ENCODE measurements at regions not wholly inside any gene's neighbourhood (a gene's known extent, or its start where the extent isn't known, plus 50 kb on each side); places are given as distances from the start of the nearest gene placed in this dataset.

DNA sequence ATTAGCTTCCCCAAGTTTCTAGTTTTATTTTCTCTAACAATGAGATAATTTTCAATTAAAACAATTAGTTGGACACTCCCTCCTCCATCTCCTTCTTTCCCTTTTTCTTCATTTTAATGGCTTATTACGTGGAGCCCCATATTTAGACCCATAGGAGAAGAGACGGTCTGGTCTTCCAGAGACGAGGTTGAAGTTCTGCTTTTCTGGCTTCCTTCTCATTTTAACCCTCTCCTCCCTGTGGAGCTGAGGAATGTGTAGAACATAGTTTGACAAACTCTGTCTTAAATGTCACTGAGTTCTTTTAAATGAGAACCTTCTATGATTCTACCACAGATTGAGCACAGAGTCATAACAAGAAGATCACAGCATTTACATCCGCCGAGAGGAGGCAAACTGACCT lies 86.8 kb downstream of the EDNRB start:
- 0 out of 2 replicates have a peak, but pooled peaks cover 4% of the 10 kb centered on the region for H3K4me1 ChIP-seq (ENCODE audit: insufficient read depth)
- in situ Hi-C loops (cut with MboI): no loop called here
- no peaks in the 10 kb centered on the region for H3K79me2 ChIP-seq (ENCODE audit: insufficient read depth)
- H3K9me3 ChIP-seq (ENCODE audit: low read depth): no peaks in the 10 kb centered on the region
- 0 out of 2 replicates have a peak, but pooled peaks cover 6% of the 10 kb centered on the region for H3K27me3 ChIP-seq (replicated peaks; ENCODE audit: insufficient read depth)
- H3K36me3 ChIP-seq (ENCODE audit: low read depth): no peaks in the 10 kb centered on the region
- no peak overlapping the region for H3K4me3 ChIP-seq
- no peaks in the 10 kb centered on the region for H3K9me2 ChIP-seq (ENCODE audit: insufficient read depth)
- H2AFZ ChIP-seq: no peak overlapping the region
- no peaks in the 10 kb centered on the region for H4K20me1 ChIP-seq (ENCODE audit: insufficient read depth)
- no peak overlapping the region for H3K9ac ChIP-seq
- H3F3A ChIP-seq (ENCODE audit: insufficient read depth): no peaks in the 10 kb centered on the region
- H3K27ac ChIP-seq: no peak overlapping the region
- 87 to 88% methylated on average over 5 of the region's 5 CpGs for WGBS, 2 experiments (ENCODE audit: low coverage in 1 of 2, low lambda C conversion rate in 2 of 2, missing lambda C conversion rate in 2 of 2)
- TF ChIP-seq EZH2 (IDR thresholded peaks at IDR 0.05; ENCODE audit: insufficient read depth, poor library complexity, severe bottlenecking) (no peak), EZH2phosphoT487 (IDR thresholded peaks at IDR 0.05; ENCODE audit: insufficient read depth, low read depth) (no peak)
- no peak overlapping the region for H3K4me2 ChIP-seq (ENCODE audit: unreplicated experiment)
- no peak for DNase-seq

DNA sequence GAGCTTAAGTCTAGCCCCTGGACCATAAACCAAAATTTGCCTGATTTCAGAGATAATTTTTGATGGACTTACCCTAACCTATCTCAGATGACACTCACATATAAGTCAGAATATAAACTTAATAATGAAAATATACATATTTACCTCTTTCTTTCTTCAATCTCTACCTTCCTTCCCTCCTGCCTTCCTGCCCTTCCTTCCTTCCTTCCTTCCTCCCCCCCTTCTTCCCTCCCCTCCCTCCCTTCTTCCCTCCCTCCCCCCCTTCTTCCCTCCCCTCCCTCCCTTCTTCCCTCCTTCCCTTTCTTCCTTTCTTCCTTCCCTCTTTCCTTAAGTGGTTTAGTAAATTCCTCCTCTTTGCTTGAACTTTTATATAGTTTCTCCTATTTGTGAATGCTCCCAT lies 88.7 kb downstream of the EDNRB start:
- no peak for DNase-seq
- H3K27ac ChIP-seq: no peak overlapping the region
- 0 out of 2 replicates have a peak, but pooled peaks cover 6% of the 10 kb centered on the region for H3K27me3 ChIP-seq (replicated peaks; ENCODE audit: insufficient read depth)
- H3K4me1 ChIP-seq (ENCODE audit: insufficient read depth): 0 out of 2 replicates have a peak, but pooled peaks cover 4% of the 10 kb centered on the region
- H3K9me3 ChIP-seq (ENCODE audit: low read depth): no peaks in the 10 kb centered on the region
- H3K4me3 ChIP-seq: no peak overlapping the region
- no peaks in the 10 kb centered on the region for H3K79me2 ChIP-seq (ENCODE audit: insufficient read depth)
- H3K36me3 ChIP-seq (ENCODE audit: low read depth): no peaks in the 10 kb centered on the region
- in situ Hi-C loops (cut with MboI): no loop called here
- H3F3A ChIP-seq (ENCODE audit: insufficient read depth): no peaks in the 10 kb centered on the region
- H4K20me1 ChIP-seq (ENCODE audit: insufficient read depth): no peaks in the 10 kb centered on the region
- TF ChIP-seq EZH2 (IDR thresholded peaks at IDR 0.05; ENCODE audit: insufficient read depth, poor library complexity, severe bottlenecking): no peak
- no peaks in the 10 kb centered on the region for H3K9me2 ChIP-seq (ENCODE audit: insufficient read depth)
- no peak overlapping the region for H3K4me2 ChIP-seq (ENCODE audit: unreplicated experiment)
- no peak overlapping the region for H3K9ac ChIP-seq
- H2AFZ ChIP-seq: no peak overlapping the region

DNA sequence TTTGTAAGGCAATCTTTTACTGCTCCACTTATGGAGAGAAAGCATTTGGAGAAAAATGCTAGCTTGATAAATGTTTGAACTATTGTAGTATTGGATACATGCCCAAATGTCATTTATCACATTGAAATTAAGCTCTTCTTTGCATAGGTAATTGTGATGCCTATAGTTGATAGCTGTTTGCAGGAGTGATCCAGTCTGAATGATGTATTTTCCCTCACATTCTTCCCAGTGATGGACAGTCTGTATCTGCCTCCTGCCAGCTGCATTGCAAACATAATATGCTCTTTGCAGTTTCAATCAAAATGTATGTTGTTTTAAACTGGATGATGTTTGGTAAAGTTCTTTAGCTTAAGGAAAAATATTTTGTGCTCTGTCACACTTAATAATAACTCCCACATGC lies 89.8 kb downstream of the EDNRB start:
- H3K79me2 ChIP-seq (ENCODE audit: insufficient read depth): no peaks in the 10 kb centered on the region
- no peaks in the 10 kb centered on the region for H3K36me3 ChIP-seq (ENCODE audit: low read depth)
- in situ Hi-C loops (cut with MboI): no loop called here
- H3K9me2 ChIP-seq (ENCODE audit: insufficient read depth): no peaks in the 10 kb centered on the region
- no peaks in the 10 kb centered on the region for H3K9me3 ChIP-seq (ENCODE audit: low read depth)
- no peak overlapping the region for H3K27ac ChIP-seq
- no peak for DNase-seq
- no peaks in the 10 kb centered on the region for H3F3A ChIP-seq (ENCODE audit: insufficient read depth)
- no peaks in the 10 kb centered on the region for H4K20me1 ChIP-seq (ENCODE audit: insufficient read depth)
- TF ChIP-seq EZH2 (IDR thresholded peaks at IDR 0.05; ENCODE audit: insufficient read depth, poor library complexity, severe bottlenecking): no peak
- 0 out of 2 replicates have a peak overlapping the region, but pooled peaks have one; percentile 26 for H2AFZ ChIP-seq
- H3K4me1 ChIP-seq (ENCODE audit: insufficient read depth): 0 out of 2 replicates have a peak, but pooled peaks cover 4% of the 10 kb centered on the region
- H3K4me2 ChIP-seq (ENCODE audit: unreplicated experiment): no peak overlapping the region
- H3K4me3 ChIP-seq: no peak overlapping the region
- no peak overlapping the region for H3K9ac ChIP-seq
- H3K27me3 ChIP-seq (replicated peaks; ENCODE audit: insufficient read depth): 0 out of 2 replicates have a peak, but pooled peaks cover 6% of the 10 kb centered on the region

DNA sequence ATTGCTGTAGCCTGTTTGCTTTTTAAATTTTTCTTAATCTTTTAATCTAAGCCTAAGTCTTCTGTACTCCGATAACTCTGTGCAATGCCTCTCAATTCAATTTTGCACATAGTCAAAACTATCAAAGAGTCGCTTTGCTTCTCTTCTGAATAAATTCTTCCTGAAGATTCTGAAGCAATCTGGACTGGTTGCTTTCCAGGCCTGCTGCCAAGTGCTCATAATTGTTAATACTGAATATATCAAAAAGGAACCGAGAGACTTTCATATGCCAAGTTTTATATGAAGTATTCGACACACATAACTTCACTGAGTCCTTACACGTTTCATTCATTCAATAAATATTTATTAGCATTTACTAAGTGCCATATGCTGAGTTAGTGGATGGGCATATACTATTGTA lies 91.3 kb downstream of the EDNRB start:
- Histone ChIP-seq H3K9me2 (ENCODE audit: insufficient read depth) (no peaks in the 10 kb centered on the region), H3K4me2 (ENCODE audit: unreplicated experiment) (no peak overlapping the region), H3K27ac (no peak overlapping the region), H3K9ac (no peak overlapping the region), H3K79me2 (ENCODE audit: insufficient read depth) (no peaks in the 10 kb centered on the region), H3K9me3 (ENCODE audit: low read depth) (no peaks in the 10 kb centered on the region), H3K27me3 (replicated peaks; ENCODE audit: insufficient read depth) (0 out of 2 replicates have a peak, but pooled peaks cover 6% of the 10 kb centered on the region), H3K36me3 (ENCODE audit: low read depth) (no peaks in the 10 kb centered on the region), H3K4me1 (ENCODE audit: insufficient read depth) (no peaks in the 10 kb centered on the region), H3K4me3 (no peak overlapping the region), H3F3A (ENCODE audit: insufficient read depth) (no peaks in the 10 kb centered on the region), H2AFZ (no peak overlapping the region), H4K20me1 (ENCODE audit: insufficient read depth) (no peaks in the 10 kb centered on the region)
- DNase-seq: no peak
- TF ChIP-seq EZH2phosphoT487 (IDR thresholded peaks at IDR 0.05; ENCODE audit: insufficient read depth, low read depth) (no peak), EZH2 (IDR thresholded peaks at IDR 0.05; ENCODE audit: insufficient read depth, poor library complexity, severe bottlenecking) (no peak)
- in situ Hi-C loops (cut with MboI): no loop called here
- 30 to 32% methylated on average over 5 of the region's 5 CpGs for WGBS, 2 experiments (ENCODE audit: low coverage in 1 of 2, low lambda C conversion rate in 2 of 2, missing lambda C conversion rate in 2 of 2)

DNA sequence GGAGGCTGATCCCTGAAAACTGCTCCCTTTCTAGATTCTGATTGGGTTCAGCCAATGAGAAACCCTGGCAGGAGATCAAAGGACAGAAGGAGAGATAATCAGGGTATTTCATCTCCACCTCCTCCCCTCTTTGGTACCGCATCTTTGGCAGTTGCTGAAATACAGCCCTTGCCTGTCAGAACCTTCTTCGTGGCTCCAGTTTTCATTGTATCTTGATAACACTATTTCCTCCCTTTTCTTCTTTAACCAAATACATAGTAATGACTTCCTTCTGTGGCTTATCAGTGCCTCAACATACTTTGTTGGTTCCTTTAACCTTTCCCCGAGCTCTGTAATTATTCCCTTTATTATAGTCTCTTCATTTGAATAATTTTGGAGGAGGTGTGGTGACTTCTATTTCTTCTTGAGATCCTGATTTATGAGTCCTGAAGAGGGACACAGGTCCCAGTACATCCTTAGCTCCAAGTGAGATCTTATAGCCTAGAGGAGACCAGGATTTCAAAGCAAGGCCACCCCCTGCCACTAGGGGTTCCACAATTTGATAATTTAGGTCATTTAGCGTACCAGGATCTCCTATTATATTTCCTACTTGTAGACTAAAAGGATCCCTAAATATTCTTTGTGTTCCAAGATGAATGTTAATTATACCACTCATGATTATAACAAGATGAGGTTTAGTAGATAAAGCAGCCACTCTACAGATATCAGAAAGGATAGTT lies 98.0 kb downstream of the EDNRB start:
- H3K4me2 ChIP-seq (ENCODE audit: unreplicated experiment): no peak overlapping the region
- no peak overlapping the region for H3K9ac ChIP-seq
- in situ Hi-C loops (cut with MboI): no loop called here
- no peaks in the 10 kb centered on the region; the same call in 1 of the 2 replicates for H3K9me2 ChIP-seq (ENCODE audit: insufficient read depth)
- no peaks in the 10 kb centered on the region for H3K36me3 ChIP-seq (ENCODE audit: low read depth)
- no peaks in the 10 kb centered on the region for H3K27me3 ChIP-seq (replicated peaks; ENCODE audit: insufficient read depth)
- H3F3A ChIP-seq (ENCODE audit: insufficient read depth): no peaks in the 10 kb centered on the region
- H3K27ac ChIP-seq: no peak overlapping the region
- no peaks in the 10 kb centered on the region for H3K4me1 ChIP-seq (ENCODE audit: insufficient read depth)
- H2AFZ ChIP-seq: no peak overlapping the region
- no peak overlapping the region for H3K4me3 ChIP-seq
- TF ChIP-seq EZH2phosphoT487 (IDR thresholded peaks at IDR 0.05; ENCODE audit: insufficient read depth, low read depth) (no peak), EZH2 (IDR thresholded peaks at IDR 0.05; ENCODE audit: insufficient read depth, poor library complexity, severe bottlenecking) (no peak)
- 67 to 72% methylated on average over 4 of the region's 4 CpGs for WGBS, 2 experiments (ENCODE audit: low coverage in 1 of 2, low lambda C conversion rate in 2 of 2, missing lambda C conversion rate in 2 of 2)
- no peak for DNase-seq
- H4K20me1 ChIP-seq (ENCODE audit: insufficient read depth): no peaks in the 10 kb centered on the region
- H3K9me3 ChIP-seq (ENCODE audit: low read depth): no peaks in the 10 kb centered on the region
- no peaks in the 10 kb centered on the region for H3K79me2 ChIP-seq (ENCODE audit: insufficient read depth)

Measured in GM23248 (cell line).